OCI-LY7 (cell line): ENCODE measurements at regions not wholly inside any gene's neighbourhood (a gene's known extent, or its start where the extent isn't known, plus 50 kb on each side); places are given as distances from the start of the nearest gene placed in this dataset.

Source experiments
- BruUV-seq: library from RNA; stranded (reverse); fragments of 400-500 nt; replicated peaks from 2 replicates; lab custom pipeline; 2021; lab: Mats Ljungman, UMichigan
- CTCF ChIA-PET: fragments of 300-600 bp; sonication (Branson Sonifier 250); formaldehyde crosslinking; loops from one replicate; lab custom pipeline; 2022; ENCODE audit warnings: antibody characterized with exemption; ENCODE audit not compliant: unreplicated experiment; lab: Charles Lee
- POLR2A ChIA-PET: fragments of 300-600 bp; sonication (Branson Sonifier 250); formaldehyde crosslinking; loops from one replicate; lab custom pipeline; 2022; ENCODE audit warnings: antibody characterized with exemption; lab: Charles Lee
- DNase-seq: peaks from one replicate; pipeline ENCODE4 v3.0.0-alpha.2; 2015; ENCODE audit warnings: low spot score
- H2AFZ ChIP-seq: fragments of 200-600 bp; sonication (generic), shearing (Covaris generic); 2 replicates; pipeline ENCODE4 v1.6.1; 2014; ENCODE audit warnings: mild to moderate bottlenecking, antibody characterized with exemption, low read length, moderate library complexity
- H3K27ac ChIP-seq: fragments of 200-600 bp; sonication (generic); 2 replicates; pipeline ENCODE4 v1.5.1; 2014; ENCODE audit warnings: mixed run types, low read depth, mild to moderate bottlenecking, moderate library complexity, low read length, inconsistent platforms; ENCODE audit not compliant: poor library complexity, severe bottlenecking
- H3K36me3 ChIP-seq: fragments of 200-600 bp; sonication (generic); 2 replicates; pipeline ENCODE4 v1.6.1; 2014; ENCODE audit warnings: mild to moderate bottlenecking, antibody characterized with exemption, low read length, moderate library complexity, mixed read lengths; ENCODE audit not compliant: insufficient read depth
- H3K4me1 ChIP-seq: fragments of 200-600 bp; sonication (generic); 2 replicates; pipeline ENCODE4 v1.5.1; 2014; ENCODE audit warnings: mild to moderate bottlenecking, low read length; ENCODE audit not compliant: insufficient read depth, poor library complexity, severe bottlenecking
- H3K4me2 ChIP-seq: fragments of 200-600 bp; sonication (generic); 2 replicates; pipeline ENCODE4 v1.6.1; 2014; ENCODE audit warnings: mild to moderate bottlenecking, low read length
- H3K4me3 ChIP-seq: fragments of 200-600 bp; sonication (generic); 2 replicates; pipeline ENCODE4 v1.5.1; 2014; ENCODE audit warnings: mild to moderate bottlenecking, low read depth, low read length; ENCODE audit not compliant: poor library complexity, severe bottlenecking
- H3K79me2 ChIP-seq: fragments of 200-600 bp; sonication (generic); 2 replicates; pipeline ENCODE4 v1.6.1; 2016; ENCODE audit warnings: low read depth, mild to moderate bottlenecking, low read length, moderate library complexity, mixed read lengths; ENCODE audit not compliant: insufficient read depth
- H3K9me2 ChIP-seq: fragments of 200-600 bp; sonication (generic); 2 replicates; pipeline ENCODE4 v1.6.1; 2016; ENCODE audit warnings: mild to moderate bottlenecking, low read length, mixed read lengths; ENCODE audit not compliant: insufficient read depth
- H3K9me3 ChIP-seq: fragments of 200-600 bp; sonication (generic); 2 replicates; pipeline ENCODE4 v1.6.1; 2014; ENCODE audit warnings: mild to moderate bottlenecking, mixed run types, low read length, mixed read lengths
- H4K20me1 ChIP-seq: fragments of 200-600 bp; sonication (generic); 2 replicates; pipeline ENCODE4 v1.6.1; 2014; ENCODE audit warnings: mild to moderate bottlenecking, antibody characterized with exemption, low read length, moderate library complexity, mixed read lengths; ENCODE audit not compliant: insufficient read depth
- EZH2phosphoT487 ChIP-seq: fragments of 200-600 bp; sonication (generic); IDR thresholded peaks from 2 replicates; pipeline ENCODE4 v1.6.1; 2018; ENCODE audit warnings: low read depth, borderline replicate concordance, mild to moderate bottlenecking, mixed run types, antibody characterized with exemption, low read length, moderate library complexity, mixed read lengths
- intact Hi-C: fragments of 100-400 bp; cut with micrococcal nuclease; formaldehyde crosslinking; loops from one replicate; pipeline ENCODE4 v1.10.0; 2022; ENCODE audit not compliant: unreplicated experiment
- TF ChIP-seq, protein P1 (sequence below): fragments of 200-600 bp; sonication (generic); conservative IDR thresholded peaks from 2 replicates; pipeline ENCODE4 v1.5.1; 2014; ENCODE audit warnings: mild to moderate bottlenecking, antibody characterized with exemption, low read length, moderate library complexity, mixed read lengths

DNA sequence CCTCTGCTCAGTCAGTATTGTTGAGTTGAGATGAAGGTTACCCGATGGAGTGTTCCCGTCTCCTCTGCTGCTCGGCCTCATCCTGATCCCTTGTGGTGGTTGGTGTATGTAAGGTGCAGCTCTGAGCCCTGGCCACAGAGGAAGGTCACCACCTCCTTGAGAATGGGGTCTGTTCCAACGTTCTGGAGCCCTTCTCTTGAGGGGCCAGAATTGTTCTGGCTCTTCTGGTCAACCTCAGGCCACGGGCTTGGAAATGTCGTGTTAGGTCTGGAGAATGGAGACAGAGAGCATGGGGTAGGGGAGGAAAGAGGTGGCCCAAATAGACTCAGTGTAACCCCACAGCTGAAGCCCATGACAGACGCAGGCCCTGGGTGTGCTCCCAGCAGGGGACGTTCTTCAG is 62.3 kb upstream of the ETV3 start:
- ChIA-PET POLR2A (no interaction called here), CTCF (no interaction called here)
- no peak for DNase-seq
- Histone ChIP-seq H3K4me2 (no peak overlapping the region), H3K79me2 (no peaks in the 10 kb centered on the region), H3K36me3 (no peaks in the 10 kb centered on the region), H2AFZ (no peak overlapping the region), H3K4me1 (no peaks in the 10 kb centered on the region), H3K9me3 (no peaks in the 10 kb centered on the region), H3K27ac (no peak overlapping the region), H3K4me3 (no peak overlapping the region), H4K20me1 (no peaks in the 10 kb centered on the region), H3K9me2 (no peaks in the 10 kb centered on the region)
- intact Hi-C loops: no loop called here
- TF ChIP-seq, protein P1, sequence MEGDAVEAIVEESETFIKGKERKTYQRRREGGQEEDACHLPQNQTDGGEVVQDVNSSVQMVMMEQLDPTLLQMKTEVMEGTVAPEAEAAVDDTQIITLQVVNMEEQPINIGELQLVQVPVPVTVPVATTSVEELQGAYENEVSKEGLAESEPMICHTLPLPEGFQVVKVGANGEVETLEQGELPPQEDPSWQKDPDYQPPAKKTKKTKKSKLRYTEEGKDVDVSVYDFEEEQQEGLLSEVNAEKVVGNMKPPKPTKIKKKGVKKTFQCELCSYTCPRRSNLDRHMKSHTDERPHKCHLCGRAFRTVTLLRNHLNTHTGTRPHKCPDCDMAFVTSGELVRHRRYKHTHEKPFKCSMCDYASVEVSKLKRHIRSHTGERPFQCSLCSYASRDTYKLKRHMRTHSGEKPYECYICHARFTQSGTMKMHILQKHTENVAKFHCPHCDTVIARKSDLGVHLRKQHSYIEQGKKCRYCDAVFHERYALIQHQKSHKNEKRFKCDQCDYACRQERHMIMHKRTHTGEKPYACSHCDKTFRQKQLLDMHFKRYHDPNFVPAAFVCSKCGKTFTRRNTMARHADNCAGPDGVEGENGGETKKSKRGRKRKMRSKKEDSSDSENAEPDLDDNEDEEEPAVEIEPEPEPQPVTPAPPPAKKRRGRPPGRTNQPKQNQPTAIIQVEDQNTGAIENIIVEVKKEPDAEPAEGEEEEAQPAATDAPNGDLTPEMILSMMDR: no peak
- no peak for TF ChIP-seq EZH2phosphoT487
- no TSS peak for BruUV-seq

DNA sequence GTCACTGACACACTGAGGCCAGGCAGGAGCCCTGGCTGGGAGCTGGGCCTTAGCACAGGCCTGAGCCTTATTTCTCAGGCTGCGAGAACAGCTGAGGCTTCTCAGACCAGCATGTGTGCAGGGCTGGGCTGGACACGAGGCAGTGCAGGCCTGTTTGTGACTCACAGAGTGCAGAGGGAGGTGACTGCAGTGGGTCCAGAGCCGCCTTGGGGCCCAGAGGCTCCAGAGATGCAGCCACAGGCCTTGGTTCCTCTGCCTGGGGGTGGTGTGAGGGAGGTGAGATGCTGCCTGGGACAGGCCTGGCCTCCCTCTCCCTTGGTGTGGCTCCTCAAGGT is 61.2 kb upstream of the ETV3 start:
- intact Hi-C loops: loop anchor here (10.0 kb wide), 1 partner anchor 165 kb away; no protein-coding TSS in a partner anchor
- TF ChIP-seq, protein P1: no peak
- TF ChIP-seq EZH2phosphoT487: no peak
- no peak overlapping the region for H3K4me2 ChIP-seq
- H3K79me2 ChIP-seq: no peaks in the 10 kb centered on the region
- ChIA-PET POLR2A (no interaction called here), CTCF (no interaction called here)
- no peak overlapping the region for H3K4me3 ChIP-seq
- H3K27ac ChIP-seq: no peak overlapping the region
- no TSS peak for BruUV-seq
- H3K4me1 ChIP-seq: no peaks in the 10 kb centered on the region
- H3K9me3 ChIP-seq: no peaks in the 10 kb centered on the region
- H2AFZ ChIP-seq: no peak overlapping the region
- H3K36me3 ChIP-seq: no peaks in the 10 kb centered on the region
- H3K9me2 ChIP-seq: no peaks in the 10 kb centered on the region
- no peak for DNase-seq
- H4K20me1 ChIP-seq: no peaks in the 10 kb centered on the region

DNA sequence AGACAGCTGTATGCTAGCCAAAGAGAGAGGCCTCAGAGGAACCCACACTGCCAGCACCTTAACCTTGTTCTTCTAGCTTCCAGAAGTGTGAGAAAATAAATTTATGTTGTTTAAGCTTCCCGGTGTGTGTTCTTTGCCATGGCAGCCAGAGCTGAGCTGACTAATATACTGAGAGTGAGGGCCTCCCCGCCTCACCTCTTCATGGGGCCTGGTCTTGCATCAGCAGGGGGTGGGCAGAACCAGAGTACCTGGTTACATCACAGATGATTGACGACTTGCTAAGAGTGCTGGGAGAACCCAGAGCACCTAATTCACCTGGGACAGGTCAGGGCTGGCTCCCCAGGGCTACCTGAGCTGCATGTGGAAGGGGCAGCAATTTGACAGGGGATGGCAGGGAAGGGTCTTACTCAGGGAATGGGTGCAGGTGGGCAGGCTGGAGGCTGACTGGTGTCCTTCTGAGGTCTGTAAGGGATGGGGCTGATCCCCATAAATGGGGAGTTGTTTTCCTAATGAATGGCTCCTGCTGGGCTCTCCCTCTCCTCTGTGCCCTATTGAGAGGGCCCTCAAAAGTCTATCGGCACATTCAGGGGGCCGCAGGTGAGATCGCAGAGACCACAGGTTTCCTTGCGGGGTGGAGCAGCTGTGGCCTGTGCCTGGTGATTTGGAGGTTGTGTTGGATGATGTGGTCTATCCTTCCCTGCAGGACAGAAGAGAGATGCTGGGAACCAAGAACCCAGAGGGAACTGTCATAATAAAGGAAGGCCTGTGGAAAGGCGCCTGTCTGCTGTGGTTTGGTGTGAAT is 60.6 kb upstream of the ETV3 start:
- H4K20me1 ChIP-seq: no peaks in the 10 kb centered on the region
- intact Hi-C loops: loop anchor here (10.0 kb wide), 1 partner anchor 166 kb away; no protein-coding TSS in a partner anchor
- H3K4me2 ChIP-seq: no peak overlapping the region
- no peaks in the 10 kb centered on the region for H3K79me2 ChIP-seq
- no TSS peak for BruUV-seq
- DNase-seq: no peak
- no peaks in the 10 kb centered on the region for H3K4me1 ChIP-seq
- H3K4me3 ChIP-seq: no peak overlapping the region
- no peak for TF ChIP-seq EZH2phosphoT487
- TF ChIP-seq, protein P1: no peak
- ChIA-PET POLR2A (no interaction called here), CTCF (no interaction called here)
- no peak overlapping the region for H2AFZ ChIP-seq
- no peaks in the 10 kb centered on the region for H3K36me3 ChIP-seq
- no peaks in the 10 kb centered on the region for H3K9me2 ChIP-seq
- no peaks in the 10 kb centered on the region for H3K9me3 ChIP-seq
- no peak overlapping the region for H3K27ac ChIP-seq
